GM18870 (cell line): ENCODE measurements at regions not wholly inside any gene's neighbourhood (a gene's known extent, or its start where the extent isn't known, plus 50 kb on each side); places are given as distances from the start of the nearest gene placed in this dataset.
"Not testable (repeated sequence)": the region's sequence is repeated elsewhere in the genome, so short reads cannot be mapped to it uniquely, and the experiment has no call there.

Source experiments
- ATAC-seq: cut with Tn5 transposase; IDR thresholded peaks from one replicate; pipeline ENCODE4 v1.9.1; 2021; ENCODE audit warnings: moderate library complexity; ENCODE audit not compliant: unreplicated experiment

DNA sequence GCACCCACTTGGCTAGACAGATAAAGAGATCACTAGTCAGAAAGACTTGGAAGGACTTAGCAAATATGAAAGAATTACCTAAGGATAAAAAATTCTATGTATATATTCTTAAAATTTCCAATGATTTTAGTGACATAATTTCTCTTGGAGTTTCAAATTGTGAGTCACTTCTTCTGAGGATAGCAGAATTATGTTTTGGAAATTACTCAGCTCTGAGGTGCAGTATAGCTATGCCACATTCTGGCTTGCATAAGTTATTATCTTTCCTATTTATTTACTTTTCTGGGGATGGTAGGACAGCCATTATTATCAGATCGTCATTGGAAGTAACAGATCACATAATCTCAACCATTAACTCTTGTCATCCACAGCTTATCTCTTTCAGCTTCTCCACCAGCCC is 853.5 kb downstream of the TRIML1 start:
- no peak for ATAC-seq

DNA sequence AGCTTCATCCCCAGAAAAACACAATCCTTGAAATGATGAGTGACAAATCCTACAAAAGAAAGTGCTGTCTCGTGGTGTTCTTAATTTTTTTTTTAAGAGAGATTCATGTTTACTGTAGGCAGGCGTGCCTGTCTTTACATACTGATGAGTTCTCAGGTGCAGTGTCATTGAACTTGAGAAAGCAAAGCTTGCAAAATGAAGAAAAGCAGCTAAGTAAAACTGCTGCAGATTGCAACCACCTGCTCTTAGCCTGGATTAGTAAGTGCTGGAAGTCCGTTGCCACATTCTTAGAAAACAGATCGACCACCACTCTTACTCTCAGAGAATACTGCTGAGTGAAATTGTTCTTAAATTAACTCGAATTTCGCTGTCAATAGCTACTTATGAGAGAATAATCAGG is 854.6 kb downstream of the TRIML1 start:
- no peak for ATAC-seq

- no peak for ATAC-seq
These were observed 862.2 kb downstream of the TRIML1 start for GRCh38 chr4:189001283-189001970.

- no peak for ATAC-seq
These were observed 862.8 kb downstream of the TRIML1 start for GRCh38 chr4:189001971-189002450.

GRCh38 chr4:189002475-189002874 is 863.2 kb downstream of the TRIML1 start:
- ATAC-seq = no peak

DNA sequence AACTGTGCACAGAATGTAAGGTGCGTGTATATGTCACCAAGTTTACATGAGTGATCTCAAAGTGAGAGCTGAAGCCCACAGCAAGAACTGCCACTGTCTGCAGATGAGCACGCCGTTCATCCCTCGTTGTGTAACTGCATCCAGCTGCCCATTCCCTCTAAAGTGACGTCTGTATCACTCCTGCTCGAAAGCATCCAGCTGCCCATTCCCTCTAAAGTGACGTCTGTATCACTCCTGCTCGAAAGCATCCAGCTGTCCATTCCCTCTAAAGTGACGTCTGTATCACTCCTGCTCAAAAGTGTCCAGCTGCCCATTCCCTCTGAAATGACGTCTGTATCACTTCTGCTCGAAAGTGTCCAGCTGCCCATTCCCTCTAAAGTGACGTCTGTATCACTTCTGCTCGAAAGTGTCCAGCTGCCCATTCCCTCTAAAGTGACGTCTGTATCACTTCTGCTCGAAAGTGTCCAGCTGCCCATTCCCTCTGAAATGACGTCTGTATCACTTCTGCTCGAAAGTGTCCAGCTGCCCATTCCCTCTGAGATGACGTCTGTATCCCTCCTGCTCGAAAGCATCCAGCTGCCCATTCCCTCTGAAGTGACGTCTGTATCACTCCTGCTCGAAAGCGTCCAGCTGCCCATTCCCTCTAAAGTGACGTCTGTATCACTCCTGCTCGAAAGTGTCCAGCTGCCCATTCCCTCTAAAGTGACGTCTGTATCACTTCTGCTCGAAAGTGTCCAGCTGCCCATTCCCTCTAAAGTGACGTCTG is 871.4 kb downstream of the TRIML1 start:
- not testable (repeated sequence) for ATAC-seq

- ATAC-seq = no peak
These were observed 882.6 kb downstream of the TRIML1 start for GRCh38 chr4:189021831-189022230.

- ATAC-seq = no peak
These were observed 883.3 kb downstream of the TRIML1 start for GRCh38 chr4:189022440-189023035.

DNA sequence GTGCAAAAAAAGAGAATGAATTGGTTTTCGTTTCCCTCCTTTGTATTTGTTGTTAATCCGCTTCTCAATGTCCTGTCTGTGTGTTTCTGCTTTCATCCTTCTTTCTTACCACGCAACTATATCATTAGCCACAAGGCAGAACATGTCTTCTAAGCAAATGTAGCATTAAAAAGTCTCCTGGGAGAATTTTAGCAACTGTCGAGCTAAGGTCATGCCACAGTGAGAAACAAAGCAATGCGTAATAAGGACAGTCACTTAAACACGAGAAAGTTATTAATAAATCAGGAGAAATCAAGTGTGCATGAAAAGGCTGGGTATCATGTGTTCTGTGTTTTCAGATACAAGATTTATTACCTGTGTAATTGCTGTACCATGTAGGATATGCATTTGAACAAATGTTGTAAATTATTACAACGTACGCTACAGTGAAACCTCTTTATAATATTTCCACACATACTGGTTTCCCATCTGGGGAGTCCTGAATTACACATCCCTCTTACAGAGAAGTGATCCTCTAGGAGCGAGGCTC is 890.8 kb downstream of the TRIML1 start:
- no peak for ATAC-seq

GRCh38 chr4:189032606-189033338 is 893.5 kb downstream of the TRIML1 start:
- no peak for ATAC-seq

DNA sequence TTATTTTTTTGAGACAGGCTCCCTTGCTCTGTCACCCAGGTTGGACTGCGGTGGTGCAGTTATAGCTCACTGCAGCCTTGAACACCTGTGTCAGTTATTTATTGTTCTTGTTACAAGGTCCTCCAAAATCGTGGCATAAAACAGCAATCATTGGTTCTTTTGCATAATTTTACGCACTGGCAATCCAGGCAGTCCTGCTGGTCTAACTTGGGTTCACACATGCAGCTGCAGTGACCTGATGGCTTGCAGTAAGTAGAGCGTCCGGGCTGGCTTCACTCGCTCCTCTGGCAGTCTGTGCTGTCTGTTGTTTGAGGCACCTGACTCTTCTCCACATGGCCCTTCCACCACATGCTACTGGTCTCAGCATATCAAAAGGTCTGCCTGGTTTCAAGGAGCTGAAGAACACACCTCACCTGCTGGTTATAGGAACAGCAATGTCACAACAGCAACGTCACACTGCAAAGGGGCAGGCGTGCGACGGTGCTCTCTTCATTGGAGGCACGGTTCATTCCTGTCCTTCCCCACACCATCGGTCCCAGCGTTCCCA is 894.6 kb downstream of the TRIML1 start:
- ATAC-seq = no peak

- no peak for ATAC-seq
These were observed 895.9 kb downstream of the TRIML1 start for GRCh38 chr4:189035091-189035490.

DNA sequence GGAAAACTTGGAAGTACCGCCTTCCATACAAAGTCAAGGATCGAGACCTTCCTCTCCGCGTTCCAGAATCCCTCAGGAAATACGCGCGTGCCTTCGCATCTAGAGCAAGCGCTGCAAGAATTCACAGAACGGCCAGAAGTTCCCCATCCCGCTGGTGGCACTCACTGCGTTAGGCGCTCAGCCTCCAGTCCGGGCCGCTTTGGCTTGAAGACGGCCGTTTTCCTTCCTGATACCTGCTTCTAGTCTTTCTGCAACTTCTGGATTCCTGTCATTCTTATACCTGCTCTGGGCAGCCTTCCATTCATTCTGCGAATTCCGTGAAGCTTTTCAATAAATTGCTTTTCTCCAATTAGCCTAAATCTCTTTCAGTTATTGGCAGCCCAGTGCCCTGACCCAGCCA is 896.4 kb downstream of the TRIML1 start:
- no peak for ATAC-seq

DNA sequence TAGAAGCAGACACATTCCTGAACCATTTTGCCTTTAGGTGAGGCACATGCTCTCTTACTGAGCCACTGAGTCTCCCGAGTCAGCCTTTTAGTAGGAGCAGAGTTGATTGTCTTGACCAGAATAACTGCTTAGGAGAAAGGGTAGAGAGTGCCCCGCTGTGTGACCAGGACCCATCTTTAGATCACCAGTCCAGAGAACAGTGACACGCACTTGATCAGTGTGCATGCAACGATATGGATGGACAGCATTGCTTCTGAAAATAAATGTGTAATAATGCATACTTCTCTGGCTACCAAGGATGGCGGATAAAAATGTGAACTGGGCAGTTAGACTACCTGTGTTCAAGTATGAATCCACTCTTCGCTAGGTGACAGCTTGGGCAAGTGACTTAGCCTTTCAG is 897.7 kb downstream of the TRIML1 start:
- no peak for ATAC-seq

- ATAC-seq = no peak
These were observed 894.0 kb upstream of the FRG1 start for GRCh38 chr4:189046642-189047041.

GRCh38 chr4:189048119-189048518 is 892.6 kb upstream of the FRG1 start:
- no peak for ATAC-seq

DNA sequence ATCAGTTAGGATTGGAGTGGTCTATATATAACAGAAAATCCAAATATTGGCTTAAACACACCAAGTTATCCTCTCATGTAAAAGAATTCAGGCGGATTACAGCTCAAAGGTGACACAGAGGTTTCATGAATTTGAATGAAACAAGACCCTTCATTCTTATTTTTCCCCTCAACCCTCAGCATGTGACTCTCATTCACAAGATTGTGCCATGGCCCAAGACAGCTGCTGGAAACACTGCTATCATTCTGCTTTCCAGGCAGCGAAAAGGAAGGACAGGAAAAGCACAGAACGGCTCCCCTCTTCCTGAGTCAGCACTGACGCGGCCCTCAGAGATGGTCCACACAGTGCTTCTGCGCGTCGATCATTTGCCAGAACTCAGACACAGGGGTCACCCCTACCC is 891.0 kb upstream of the FRG1 start:
- no peak for ATAC-seq

- no peak for ATAC-seq
These were observed 890.0 kb upstream of the FRG1 start for GRCh38 chr4:189050643-189051042.

GRCh38 chr4:189053621-189054020 is 887.1 kb upstream of the FRG1 start:
- ATAC-seq = no peak

DNA sequence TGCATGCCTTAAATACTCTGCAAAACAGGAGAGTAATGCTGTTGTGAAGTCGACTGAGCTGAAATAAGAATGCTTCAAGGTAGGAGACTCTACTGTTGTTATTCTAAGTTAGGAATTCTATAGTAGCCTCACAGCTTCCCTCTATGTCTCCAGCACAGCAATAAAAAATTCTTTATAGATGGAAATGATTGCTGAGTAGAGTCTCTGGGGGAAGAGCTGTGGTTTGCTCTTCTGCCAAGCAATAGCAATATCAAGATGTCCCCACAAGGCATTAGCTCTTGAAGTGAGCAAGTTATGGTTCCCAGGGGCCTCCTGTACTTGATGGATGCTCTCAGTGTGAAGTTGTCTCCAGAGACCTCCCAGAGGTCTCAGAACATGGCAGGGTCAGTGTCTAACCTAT is 880.6 kb upstream of the FRG1 start:
- no peak for ATAC-seq
